H54 (cell line): ENCODE measurements at regions not wholly inside any gene's neighbourhood (a gene's known extent, or its start where the extent isn't known, plus 50 kb on each side); places are given as distances from the start of the nearest gene placed in this dataset.
A peak's percentile ranks its signal among the peaks of the same experiment; 100 is the strongest.

Experiments
- DNase-seq: peaks from one replicate; pipeline ENCODE4 v3.0.0; 2011; ENCODE audit warnings: low spot score, mixed read lengths; ENCODE audit not compliant: insufficient read length
- FAIRE-seq: peaks from 3 replicates; lab custom pipeline; 2011; peaks lifted over from hg19 to GRCh38; lab: Jason Lieb, UNC
- POLR2A ChIP-seq: IDR thresholded peaks from 2 replicates; pipeline ENCODE4 v1.6.1; 2011; ENCODE audit warnings: low read depth, mild to moderate bottlenecking, low read length

DNA sequence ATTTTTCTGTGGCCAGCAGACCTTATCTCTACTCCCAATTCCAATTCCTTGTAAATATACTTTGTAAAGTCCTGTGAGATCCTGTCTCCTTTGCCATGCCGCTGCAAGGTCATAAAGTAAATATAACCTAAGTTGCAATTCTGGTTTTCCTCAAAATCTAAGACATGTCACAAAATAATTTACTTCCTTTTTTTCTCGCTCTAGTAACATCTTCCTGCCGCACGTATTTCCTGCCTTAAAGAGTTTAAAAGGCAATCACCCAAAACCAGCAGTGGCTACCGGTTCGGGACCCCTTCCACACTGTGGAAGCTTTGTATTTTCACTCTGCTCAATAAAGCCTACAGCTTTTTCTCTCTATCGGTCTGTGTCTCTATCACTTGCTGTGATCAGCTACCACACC lies 832.0 kb upstream of the SLITRK5 start:
- no peak for FAIRE-seq
- DNase-seq: no peak
- TF ChIP-seq POLR2A: no peak

DNA sequence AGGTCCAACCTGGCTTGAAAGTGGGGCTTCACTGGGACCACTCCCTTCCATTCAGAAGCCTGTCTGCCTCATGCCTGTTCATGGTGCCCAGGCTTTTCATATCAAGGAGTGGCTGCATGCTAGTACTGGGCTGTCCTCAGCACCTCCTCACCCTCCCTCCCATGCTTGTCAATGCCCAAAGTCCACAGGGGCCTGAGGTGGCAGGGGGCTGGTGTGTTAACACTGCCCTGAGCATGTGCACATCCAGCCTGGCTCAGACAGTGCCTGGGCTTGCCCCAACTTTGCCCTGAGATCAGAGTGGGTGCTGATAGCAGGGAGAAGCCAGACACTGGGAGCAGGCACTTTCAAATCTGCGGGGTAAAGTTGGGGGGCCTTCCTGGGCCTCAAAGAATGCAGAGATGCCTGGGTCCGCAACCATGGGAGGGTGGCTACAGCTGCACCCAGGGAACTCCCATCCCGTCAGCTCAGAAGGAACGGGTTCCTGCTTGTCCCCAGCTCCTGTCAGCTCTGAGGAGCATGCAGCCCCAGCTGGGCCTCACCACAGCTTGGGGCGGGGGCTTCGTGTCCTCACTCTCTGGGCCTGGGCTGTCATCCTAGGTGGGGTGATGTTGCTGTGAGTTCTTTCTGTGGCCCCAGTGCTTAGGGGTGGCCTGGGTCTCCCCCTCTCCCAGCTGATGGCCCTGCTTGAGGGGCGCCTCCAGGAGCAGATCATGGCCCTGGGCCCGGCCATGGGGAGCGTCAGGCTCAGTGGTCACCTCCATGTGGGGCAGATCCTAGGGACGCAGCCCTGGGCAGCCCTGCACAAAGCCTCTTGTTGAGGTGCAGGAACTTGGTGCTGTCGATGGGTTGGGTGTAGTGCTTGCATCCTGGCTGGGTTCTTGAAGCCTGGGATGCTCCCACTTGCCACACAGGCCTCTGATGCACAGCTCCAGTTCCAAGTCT lies 830.6 kb upstream of the SLITRK5 start:
- no peak for TF ChIP-seq POLR2A
- FAIRE-seq (no peak), DNase-seq (no peak)

DNA sequence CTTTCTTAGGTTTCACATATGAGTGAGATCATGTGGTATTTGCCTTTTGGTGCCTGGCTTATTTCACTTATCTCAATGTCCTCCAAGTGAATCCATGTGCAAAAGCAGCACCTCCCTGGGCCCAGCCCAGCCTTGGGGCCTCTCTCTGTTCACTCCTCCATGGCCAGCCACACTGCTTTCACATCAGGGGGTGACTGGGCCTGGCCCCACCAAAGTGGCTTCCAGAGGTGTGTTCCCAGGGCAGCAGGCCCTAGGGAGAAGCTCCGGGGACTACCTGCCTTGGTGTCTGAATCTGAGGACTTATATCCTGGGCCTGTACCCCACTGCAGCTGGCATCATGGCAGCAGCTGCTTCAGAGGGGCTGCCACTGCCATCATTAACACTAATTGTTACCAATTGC lies 829.9 kb upstream of the SLITRK5 start:
- no peak for DNase-seq
- no peak for FAIRE-seq
- no peak for TF ChIP-seq POLR2A

DNA sequence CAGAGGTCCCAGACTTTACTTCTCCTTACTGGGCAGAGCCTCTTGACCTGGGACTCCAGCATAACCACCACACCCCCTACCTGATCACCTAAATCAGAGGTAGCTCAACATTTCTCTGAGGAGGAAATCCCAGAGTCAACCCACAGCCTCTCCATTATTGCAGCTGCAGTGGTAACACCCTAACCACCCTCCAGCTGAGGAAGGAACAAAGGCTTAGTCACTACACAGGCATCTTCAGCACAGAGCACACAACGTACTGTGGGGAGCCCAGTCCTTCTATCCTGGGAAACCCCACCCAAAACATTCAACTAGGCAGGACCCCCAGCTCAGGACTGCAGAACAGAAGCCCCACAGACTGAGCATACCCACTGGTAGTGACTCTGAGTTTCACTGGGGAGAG lies 824.7 kb upstream of the SLITRK5 start:
- TF ChIP-seq POLR2A: no peak
- DNase-seq (peak; percentile 40), FAIRE-seq (peak; percentile 97)

GRCh38 chr13:86848716-86849115 lies 822.5 kb upstream of the SLITRK5 start:
- DNase-seq: no peak
- TF ChIP-seq POLR2A: no peak
- FAIRE-seq: no peak

DNA sequence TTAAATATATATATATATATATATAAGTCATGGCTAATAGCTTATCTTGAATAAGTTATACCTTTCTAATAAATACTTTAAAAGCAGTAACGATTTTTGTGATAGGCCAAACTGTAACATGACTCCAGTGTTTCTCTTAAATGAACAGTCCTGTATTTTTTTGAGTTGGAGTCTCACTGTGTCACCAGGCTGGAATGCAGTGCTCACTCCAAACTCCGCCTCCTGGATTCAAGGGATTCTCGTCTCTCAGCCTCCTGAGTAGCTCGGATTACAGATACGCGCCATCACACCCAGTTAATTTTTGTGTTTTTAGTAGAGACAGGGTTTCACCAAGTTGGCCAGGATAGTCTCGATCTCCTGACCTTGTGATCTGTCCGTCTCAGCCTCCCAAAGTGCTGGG lies 814.2 kb upstream of the SLITRK5 start:
- TF ChIP-seq POLR2A: no peak
- DNase-seq: peak; percentile 22
- FAIRE-seq: peak; percentile 99

GRCh38 chr13:86858216-86858615 lies 813.0 kb upstream of the SLITRK5 start:
- peak; percentile 58 for FAIRE-seq
- no peak for DNase-seq
- no peak for TF ChIP-seq POLR2A

- FAIRE-seq (no peak), DNase-seq (no peak)
- TF ChIP-seq POLR2A: no peak
These were observed 809.0 kb upstream of the SLITRK5 start for GRCh38 chr13:86862137-86862536.

DNA sequence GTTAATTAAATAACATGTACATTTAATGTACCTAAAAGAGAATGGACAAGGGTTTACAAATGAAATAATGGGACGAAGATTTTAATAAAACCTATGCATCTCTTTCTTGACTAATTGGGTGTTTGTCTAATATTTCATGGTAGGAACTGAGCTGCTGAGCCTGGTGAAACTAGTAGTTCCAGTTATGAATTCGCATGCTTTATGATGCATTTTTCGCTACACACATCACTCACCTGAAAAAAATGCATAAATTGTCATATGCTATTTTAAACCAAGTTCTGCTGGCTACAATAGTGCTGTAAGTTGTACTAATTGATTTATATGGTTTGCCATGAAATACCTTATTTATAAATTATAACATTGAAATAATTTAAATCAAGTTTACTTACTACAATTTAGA lies 806.8 kb upstream of the SLITRK5 start:
- FAIRE-seq: no peak
- TF ChIP-seq POLR2A: no peak

GRCh38 chr13:86870444-86870843 lies 800.7 kb upstream of the SLITRK5 start:
- DNase-seq: no peak
- peak; percentile 94 for FAIRE-seq
- no peak for TF ChIP-seq POLR2A

More for the DNA sequence above, 806.8 kb upstream of the SLITRK5 start:
- DNase-seq: no peak

DNA sequence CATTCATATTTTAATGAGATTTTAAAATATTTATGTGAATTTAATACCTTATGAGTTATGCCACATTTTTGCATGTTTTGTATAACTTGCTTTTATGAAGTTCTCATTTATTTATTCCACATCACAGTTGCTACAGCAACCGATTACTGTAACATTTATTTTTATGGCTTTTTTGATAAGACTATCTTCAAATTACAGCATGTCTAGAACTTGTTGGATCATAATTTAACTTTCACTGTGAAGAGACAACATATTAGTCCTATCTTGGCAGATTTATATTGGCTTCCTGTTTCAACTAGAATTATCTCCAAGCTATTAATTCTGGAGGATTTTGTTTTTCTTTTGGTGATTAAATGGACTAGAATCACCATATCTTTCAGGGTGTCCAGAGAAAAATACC lies 793.7 kb upstream of the SLITRK5 start:
- FAIRE-seq (no peak), DNase-seq (no peak)
- no peak for TF ChIP-seq POLR2A

GRCh38 chr13:86878781-86879180 lies 792.4 kb upstream of the SLITRK5 start:
- TF ChIP-seq POLR2A: no peak
- DNase-seq: no peak
- no peak for FAIRE-seq

DNA sequence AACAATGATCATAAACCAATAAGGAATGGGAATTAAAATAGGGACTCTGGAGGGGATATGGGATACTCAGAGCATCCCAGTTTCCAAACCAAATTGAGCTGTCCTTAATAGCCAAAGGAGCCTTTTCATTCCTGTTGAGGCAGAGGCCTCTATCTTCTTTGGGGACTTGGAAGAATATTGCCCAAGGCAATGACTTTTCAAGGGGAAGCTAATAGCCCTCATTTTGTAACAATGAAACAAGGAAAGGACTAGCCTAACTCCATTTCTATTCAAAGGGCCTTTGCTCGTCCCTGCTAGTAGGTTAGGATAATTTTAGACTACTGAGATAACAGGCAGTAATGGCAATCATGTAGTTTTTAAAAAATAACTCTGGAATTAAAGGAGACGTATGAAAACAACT lies 789.8 kb upstream of the SLITRK5 start:
- DNase-seq (no peak), FAIRE-seq (no peak)
- TF ChIP-seq POLR2A: no peak

DNA sequence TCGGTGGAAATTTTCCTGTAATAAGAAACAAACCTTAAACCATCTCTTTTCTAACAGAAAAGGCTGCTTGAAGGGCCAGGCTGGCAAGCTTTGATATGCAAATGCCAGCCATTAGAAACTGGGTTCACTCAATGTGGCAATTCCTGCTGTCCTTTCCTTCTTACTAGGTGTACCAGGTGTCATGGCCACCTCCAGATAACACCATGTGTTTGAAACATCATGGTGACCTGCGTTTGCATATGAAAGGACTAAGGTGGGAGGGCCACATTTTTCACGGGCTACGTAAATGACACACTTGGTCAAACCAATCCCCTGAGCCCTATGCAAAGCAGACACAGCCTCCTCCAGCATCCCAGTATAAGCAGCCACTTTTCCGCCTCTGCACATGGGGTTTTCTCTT lies 789.1 kb upstream of the SLITRK5 start:
- DNase-seq (no peak), FAIRE-seq (no peak)
- TF ChIP-seq POLR2A: no peak

DNA sequence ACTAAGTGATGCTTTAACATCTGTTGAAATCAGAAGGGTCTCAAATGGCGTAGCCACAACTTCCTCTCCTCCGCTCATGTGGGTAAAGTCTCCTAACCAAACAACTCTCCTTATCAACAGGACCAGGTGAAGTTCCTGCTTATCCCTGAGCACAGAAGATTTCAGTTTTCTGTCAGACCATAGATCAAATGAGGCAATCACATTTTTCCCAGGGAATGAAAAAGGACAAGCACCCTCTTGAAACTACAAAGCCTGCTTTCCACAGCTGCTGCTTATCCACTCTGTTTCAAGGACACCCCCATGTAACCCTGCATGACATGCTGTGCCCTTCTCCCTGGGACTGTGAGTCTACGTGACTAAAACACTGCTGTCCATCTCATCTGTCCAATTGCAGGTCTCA lies 788.3 kb upstream of the SLITRK5 start:
- FAIRE-seq (peak; percentile 45), DNase-seq (no peak)
- TF ChIP-seq POLR2A: no peak
